HG03571 (cell line): ENCODE measurements at regions not wholly inside any gene's neighbourhood (a gene's known extent, or its start where the extent isn't known, plus 50 kb on each side); places are given as distances from the start of the nearest gene placed in this dataset.
"Not testable (repeated sequence)": the region's sequence is repeated elsewhere in the genome, so short reads cannot be mapped to it uniquely, and the experiment has no call there.

ENCODE experiments used
- ATAC-seq: cut with Tn5 transposase; IDR thresholded peaks from one replicate; pipeline ENCODE4 v1.9.1; 2021; ENCODE audit not compliant: unreplicated experiment

DNA sequence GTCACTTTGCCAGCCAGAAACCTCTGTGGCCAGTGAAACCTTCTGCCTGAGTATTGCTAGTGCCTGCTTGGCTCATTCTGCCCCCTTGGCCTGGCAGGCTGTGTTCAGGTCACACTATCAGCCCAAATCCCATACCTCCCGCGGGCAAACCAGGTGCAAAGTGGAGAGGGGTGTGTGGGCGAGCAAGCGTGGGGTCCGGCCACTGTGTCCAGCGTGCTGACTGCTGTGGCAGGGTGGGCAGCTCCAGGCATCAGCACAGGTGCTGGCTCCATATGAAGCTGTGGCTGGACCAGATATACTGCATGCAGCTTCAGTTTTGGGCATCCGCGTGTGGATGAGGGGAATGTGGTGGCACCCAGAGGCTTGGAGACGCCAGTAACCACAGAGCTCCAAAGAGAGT, 576.5 kb upstream of the EDIL3 start:
- no peak for ATAC-seq

DNA sequence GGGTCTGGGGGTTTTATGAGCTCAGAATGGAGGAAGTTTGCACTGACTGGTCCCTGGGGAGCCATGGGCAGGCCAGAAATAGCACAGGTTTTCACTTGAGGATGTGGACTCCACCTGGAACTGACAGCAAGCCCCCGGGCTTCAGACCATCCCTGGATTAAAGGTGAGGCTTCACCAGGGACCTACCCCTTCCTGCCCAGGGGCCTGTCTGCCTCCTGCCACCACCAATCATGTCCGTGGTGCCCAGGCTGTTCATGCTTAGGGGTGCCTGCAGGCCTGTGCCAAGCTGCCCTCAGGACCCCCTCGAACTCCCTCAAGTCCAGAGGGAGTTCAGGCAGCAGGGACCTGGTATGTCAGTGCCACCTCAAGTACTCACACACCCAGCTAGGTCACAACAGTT, 577.2 kb upstream of the EDIL3 start:
- no peak for ATAC-seq

DNA sequence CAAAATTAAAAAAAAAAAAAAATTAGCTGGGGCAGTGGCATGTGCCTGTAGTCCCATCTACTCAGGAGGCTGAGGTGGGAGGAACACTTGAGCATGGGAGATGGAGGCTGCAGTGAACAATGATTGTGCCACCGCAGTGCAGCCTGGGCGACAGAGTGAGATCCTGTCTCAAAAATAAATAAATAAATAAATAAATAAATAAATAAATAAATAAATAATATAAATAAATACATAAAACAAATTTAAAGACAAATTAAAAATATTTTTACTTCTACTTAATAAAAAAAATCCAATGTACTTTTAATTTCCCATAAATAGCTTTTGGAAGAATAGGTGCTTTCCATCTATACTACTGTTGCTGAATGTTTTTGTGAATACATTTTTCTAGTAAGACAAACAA, 598.4 kb upstream of the EDIL3 start:
- ATAC-seq = no peak

DNA sequence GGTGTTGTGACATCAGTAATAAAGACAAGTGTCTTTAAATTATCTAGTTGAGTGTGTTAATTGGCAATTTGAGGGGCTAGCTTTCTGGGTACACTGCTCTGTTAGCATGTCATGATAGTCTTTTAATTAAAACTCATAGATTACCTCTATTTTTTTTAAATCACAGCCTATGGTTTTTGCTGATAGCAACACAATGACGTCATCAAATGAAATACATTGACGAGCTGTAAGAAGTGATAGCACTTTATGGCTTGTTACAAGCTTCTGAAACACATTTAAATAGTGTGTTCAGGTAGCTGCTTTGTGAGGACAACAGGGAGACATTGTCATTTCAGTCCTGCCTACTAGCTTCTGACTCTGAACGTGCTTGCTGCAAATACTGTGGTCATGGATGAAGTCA, 600.5 kb upstream of the EDIL3 start:
- no peak for ATAC-seq

DNA sequence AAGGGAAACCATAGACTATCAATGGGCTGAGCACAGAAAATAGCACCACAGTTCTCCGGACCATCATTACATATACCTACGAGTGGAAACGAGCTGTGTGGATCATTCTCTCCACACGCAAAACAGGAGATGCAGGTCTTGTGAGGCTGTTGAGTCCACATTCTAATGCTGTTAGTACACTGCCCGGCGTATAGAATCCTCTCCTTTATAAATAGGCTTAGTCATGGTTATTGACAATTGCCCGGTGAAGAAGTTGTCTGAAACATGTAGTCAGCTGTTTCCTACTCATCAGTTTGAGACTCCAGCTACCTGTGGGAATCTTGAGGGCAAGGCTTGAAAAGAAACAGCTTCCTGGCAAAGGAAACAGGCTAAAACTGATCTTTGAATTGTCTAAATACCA, 602.0 kb upstream of the EDIL3 start:
- no peak for ATAC-seq

DNA sequence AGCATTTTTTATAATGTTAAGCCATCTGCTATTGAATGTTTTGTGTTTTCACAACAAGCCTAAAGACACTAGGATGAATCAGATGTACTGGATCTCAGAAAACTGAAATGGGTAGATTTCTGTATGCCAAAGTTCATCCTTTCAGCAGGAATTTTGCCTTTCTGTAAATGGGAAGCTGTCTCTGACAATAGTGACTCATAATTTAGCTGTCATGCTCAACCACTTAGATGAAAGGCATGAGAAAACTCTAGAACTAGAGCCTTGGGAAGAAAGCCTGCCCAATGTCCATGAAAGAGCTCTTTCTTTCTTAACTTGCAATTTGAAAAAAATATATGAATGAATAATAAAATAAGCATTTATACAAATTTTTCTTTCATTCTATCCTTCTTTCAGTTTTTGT, 616.0 kb upstream of the EDIL3 start:
- ATAC-seq = no peak

DNA sequence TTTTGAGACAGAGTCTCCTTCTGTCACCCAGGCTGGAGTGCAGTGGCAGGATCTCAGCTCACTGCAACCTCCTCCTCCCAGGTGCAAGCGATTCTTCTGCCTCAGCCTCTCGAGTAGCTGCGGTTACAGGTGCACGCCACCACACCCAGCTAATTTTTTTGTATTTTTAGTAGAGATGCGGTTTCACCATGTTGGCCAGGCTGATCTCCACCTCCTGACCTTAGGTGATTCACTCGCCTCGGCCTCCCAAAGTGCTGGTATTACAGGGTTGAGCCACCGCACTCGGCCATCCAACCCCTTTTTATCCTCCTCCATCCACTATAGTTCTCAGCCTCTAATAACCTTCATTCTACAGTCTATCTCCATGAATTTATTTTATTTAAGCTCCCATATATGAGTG, 617.3 kb upstream of the EDIL3 start:
- not testable (repeated sequence) for ATAC-seq

DNA sequence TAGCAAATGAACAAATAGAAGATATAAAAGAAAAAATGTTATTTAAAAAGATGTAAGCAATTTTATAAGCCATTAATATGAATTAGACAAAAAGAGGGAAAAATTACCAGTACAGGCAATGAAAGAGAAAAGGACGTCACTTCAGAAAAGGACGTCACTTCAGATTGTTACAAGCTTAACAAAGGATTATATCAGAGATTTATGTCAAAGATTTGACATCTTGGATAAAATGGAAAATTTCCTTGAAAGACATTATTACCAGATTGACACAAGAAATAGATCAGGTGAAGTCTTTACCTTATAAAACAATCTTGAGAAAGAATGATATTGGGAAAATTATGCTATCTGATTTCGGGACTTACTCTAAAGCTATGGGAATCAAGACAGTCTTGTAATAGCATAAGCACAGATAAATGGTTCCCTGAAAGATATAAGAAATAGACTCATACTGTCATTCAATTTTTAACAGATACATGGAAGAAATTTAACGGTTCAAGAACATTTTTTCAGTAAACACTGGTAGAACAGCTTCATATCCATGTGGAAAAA, 625.4 kb upstream of the EDIL3 start:
- no peak for ATAC-seq

DNA sequence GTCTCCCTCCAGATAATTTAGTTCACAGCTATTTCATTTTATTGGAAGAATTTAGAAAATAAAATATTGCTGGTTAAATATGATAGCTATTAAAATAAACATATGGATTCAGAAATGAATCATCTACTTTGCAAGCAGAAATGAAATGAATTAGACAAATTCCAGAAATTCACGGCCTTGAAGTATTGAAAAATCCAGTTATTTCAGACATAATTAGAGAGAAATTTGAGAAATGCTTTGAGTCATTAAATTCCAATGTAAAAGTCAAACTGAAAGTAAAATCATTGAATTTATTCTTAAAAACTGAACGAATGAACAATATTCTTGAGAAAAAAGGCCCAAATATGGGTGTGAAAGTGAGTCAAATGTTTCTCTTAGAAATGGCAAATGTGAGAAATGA, 632.6 kb upstream of the EDIL3 start:
- no peak for ATAC-seq

DNA sequence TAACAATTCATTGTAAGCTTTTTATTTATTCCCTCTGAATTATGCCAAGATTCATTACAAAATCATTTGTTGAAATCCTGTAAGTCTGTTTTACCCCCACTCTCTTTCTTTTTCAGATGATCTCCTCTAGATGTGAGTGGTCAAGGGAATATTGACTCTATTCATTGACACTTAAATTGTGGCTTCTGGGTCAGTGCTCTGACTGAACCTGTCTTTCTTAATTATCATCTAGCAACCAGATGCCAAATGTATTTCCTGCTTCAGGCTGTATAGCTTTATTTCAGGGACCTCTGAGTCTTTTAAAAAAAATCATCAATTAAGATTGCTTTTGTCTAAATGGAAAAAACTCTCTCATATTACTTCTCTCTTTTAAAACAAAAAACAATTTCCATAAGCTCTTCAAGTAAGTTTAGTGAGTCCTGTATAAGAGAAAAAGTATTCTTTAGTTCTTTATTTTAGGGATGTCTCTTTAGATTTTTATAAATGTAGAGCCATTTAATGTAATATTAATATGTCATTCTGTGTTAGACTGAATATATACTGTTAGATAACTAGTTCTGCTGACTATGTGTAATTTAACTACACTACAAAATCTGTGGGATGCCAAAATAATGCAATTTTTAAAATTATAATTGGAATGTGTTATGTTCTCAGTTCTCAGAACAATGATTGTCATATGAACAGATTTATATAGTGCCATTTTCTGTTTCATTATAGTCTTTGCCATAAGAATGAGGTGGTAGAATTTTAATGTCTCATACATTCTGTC, 645.8 kb upstream of the EDIL3 start:
- ATAC-seq = no peak

DNA sequence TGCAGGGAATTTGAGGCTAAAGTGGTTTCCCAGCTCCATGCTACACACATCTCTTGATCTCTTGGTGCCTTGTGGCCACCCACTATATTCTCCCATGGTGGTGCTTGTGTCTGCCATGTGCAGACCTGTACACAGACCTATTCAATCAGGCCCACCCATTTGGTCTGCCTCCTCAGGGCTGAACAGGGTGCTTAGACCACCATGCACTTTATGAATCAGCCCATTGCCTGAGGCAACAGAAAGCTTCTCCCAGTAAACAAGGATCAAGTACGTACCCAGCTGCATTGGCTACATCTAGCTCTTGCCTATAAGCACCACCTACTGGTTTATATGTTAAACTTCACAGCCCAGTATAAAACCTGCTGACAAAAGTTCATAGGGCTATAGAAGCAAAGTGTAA, 664.3 kb upstream of the EDIL3 start:
- no peak for ATAC-seq

DNA sequence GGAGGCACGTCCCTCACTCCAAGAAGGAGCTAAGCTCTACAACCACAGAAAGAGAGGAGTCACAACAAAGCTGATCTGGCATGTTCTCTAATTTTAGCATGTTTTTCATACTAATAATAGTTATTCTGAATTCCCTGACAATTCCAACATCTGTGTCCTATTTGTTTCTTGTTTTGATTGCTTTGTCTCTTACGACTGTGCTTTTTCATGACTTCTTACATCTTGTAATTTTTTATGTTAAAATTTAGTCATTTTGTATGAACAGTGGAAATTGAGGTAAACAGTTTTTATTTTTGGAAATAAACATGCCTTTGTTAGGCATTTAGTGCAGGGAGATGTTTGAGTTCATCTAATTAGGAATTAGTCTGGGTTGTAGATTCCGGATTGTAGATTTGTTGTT, 668.1 kb upstream of the EDIL3 start:
- no peak for ATAC-seq

DNA sequence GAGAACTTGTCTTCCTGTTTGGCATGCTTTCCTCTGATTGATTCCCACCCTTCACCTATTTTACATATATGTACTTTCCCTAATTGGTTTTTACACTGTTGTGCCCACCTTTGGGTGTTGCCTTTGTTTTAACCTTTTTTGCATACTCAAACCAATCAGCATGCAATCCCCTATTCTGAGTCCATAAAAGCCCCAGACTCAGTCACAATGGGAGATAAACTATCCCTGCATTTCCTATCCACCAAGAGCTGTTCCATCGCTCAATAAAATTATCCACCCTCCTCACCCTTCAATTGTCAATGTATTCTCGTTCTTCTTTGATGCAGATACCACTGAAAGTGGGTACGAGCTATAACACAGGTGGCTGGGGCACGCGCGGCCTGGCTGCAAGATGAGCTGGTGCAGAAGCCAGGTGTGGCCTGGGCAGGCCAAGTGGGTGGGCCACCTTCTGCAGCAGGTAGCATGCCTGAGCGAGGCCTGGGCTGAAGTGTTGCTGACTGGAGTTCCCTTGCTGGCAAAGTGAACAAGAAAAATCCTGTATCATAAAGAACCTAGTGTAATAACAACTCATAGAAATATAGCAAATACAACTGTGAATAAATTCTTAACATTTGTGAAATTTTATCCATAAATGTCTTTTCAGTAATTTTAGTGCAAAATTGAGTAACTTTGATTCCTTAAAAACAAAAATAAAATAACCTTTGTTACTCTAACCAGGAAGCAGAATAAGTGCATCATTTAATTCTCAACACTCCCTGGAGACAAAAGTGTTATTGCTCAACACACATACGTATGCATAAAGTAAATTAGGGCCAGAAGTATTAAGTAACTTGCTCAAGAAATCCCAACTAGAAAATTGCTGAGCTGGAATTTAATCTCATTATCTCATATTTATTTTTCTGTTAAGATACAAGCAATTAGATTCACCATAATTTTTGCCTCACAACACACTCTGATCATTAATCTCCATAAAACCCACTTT, 685.3 kb upstream of the EDIL3 start:
- no peak for ATAC-seq

DNA sequence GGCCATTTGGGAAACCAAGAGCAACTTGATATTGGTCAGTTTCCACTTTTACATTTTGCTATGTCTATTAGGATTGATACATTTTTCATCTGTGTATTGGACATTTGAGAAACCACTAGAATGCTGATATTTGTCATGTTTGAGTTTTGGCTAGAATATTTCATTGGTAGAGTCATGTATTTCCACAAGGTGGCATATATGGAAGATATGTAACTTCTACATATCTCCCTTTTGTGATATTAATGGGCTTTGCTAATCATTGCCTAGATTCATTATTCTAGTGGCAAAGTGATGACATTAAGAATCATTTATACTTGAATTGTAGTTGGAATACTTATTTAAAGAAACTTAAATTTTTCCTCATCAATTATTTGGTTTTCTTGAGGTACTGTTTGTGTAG, 692.9 kb upstream of the EDIL3 start:
- no peak for ATAC-seq

DNA sequence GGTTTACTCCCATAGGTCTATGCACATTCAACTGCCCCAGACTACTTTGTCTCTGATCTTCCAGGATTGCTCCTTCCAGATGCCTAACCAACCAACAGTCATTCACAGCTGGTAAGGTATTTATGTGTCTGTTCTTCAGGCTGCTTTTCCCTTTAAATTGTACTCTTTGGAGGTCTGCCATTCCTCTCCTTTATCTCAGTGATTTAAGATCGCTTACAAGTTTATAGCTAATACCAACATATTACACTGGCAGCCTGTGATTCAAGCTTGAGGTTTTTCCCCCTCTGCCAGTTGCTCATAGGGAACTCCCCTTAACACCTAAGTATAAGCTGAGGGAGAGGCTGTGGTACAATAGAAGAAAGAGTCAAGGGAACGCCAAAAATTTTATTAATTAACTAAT, 711.7 kb upstream of the EDIL3 start:
- no peak for ATAC-seq

DNA sequence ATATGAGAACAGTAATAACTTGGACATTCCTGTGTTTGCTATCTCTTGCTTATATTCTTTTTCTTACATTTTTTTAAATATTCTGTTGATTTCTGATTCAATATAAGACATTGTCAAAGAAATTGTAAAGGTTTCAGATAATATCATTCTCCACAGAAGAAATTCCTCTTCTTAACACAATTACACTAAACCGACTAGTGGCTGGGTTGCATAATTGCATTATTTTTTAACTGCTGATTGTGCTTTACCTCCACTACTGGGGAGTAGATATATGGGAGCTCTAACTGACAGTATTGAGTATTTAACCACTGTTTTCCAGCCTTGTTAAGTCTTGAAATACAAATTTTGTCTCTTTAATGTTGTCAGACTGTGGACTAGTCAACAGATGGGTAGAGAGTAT, 723.8 kb upstream of the EDIL3 start:
- no peak for ATAC-seq

DNA sequence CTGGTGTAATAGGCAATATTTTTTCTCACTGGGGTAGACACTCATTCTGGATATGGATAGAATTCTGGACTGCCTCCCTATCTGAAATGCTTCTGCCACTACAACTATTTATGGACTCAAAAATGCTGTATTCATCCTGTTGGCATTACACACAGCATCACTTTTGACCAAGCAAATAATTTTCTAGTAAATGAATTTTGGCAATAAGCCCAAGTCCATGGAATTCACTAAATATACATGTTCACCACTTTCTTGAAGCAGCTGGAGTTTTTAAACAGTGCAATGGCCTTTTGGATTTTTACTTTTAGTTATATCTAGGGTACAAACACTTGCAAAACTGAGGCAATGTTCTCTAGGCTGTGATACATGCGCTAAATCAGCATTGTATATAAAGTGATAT, 724.9 kb upstream of the EDIL3 start:
- ATAC-seq = no peak

DNA sequence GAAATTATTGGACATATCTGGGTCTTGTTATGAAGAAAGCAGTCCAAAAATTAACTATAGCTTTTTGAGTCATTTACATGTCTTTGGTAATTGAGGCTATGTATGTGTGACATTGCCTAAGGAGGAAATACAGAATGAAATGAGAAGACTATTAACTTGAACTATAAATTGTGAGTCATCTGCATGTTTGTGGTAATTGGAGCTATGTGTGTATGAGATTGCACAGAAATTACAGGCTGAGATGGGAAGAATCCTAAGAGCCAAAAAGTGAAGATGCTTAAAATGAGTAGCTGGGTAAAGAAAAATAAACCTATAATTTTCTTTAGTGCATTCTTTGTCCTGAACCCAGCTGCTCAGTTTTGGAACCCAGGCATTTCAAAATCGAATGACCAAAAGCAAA, 747.6 kb upstream of the EDIL3 start:
- no peak for ATAC-seq

DNA sequence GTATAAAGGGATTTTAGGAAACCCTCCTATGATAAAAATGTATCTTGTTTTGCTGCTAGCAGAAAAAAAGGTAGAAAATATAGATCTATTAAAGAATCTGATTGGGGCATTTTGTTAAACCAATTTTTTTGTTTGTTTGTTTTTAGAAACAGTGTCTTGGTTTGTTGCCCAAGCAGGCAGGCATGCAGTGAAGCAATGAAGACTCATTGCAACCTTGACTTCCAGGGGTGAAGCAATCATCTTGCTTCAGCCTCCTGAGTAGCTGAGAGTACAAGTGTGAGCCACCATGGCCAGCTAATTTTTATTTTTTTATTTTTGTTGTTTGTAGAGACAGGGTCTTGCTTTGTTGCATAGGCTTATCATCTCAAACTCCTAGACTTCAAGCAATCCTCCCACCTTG, 755.8 kb upstream of the EDIL3 start:
- no peak for ATAC-seq

DNA sequence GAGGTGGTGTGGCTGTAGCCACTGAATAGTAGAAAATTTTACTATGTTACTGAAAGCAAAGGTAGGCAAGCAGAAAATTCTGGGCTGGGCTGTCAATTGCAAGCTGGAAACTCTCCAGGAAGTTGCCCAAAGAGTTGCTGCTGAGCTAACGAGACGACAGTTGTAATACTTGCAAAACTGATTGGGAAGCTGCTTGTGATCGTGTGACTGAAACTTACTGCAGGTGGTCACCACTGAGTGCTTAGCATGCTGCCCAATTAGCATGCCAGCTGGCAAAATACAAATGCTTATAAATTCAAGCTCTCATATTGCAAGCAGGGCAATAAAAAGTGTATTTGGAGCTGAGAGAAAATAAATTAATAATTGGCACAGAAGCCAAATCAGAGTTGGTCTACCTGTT, 758.5 kb upstream of the EDIL3 start:
- no peak for ATAC-seq

DNA sequence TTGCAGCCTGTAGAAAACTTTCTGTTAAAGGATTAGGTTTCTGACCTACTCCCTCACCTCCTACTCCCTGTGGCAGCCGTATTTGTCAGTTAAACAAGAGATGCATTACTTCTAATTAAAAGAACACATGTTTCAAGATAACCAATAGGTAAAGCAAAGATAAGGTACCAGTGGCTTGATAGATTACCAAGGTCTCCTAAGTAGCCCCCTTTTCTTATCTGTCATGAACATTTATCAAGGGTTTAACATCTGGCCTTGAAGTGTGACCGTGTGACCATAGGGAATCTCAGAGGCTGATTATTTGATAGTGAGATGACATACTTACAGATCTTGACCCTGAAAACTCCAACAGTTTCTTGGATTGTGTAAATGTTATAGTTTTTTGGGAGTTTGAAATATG, 764.0 kb upstream of the EDIL3 start:
- ATAC-seq = no peak

DNA sequence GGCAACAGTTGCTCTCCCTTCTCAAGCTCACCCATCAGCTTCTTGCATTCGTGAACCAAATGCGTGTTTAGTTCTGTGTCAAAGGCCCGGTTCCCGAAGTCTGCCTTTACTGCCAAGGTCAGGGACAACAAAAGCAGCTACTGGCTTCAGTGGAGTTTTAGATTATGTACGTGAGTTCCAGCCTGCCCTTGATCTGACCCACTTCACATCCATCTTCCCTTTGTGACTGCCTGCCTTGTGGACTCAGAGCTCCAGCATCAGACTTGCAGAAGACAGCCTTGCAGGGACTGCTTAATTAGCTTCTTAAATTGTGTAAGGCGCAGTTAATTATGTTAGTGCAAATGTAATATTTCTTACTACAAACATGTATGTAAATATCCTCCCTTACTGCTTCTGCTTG, 774.7 kb upstream of the EDIL3 start:
- no peak for ATAC-seq
